HG03460 (cell line): ENCODE measurements at regions not wholly inside any gene's neighbourhood (a gene's known extent, or its start where the extent isn't known, plus 50 kb on each side); places are given as distances from the start of the nearest gene placed in this dataset.
"Not testable (repeated sequence)": the region's sequence is repeated elsewhere in the genome, so short reads cannot be mapped to it uniquely, and the experiment has no call there.

Source experiments
- ATAC-seq: cut with Tn5 transposase; IDR thresholded peaks from one replicate; pipeline ENCODE4 v1.9.1; 2021; ENCODE audit not compliant: unreplicated experiment

- ATAC-seq: no peak
Measured at GRCh38 chr6:15089569-15090144, 156.2 kb upstream of the JARID2 start.

GRCh38 chr6:15090145-15090579 is 155.7 kb upstream of the JARID2 start:
- ATAC-seq: no peak

- ATAC-seq: no peak
Measured at GRCh38 chr6:15090745-15091384, 155.0 kb upstream of the JARID2 start.

GRCh38 chr6:15096894-15097837 is 148.7 kb upstream of the JARID2 start:
- ATAC-seq: no peak

GRCh38 chr6:15101130-15101529 is 144.7 kb upstream of the JARID2 start:
- no peak for ATAC-seq

GRCh38 chr6:15102241-15102640 is 143.6 kb upstream of the JARID2 start:
- no peak for ATAC-seq

GRCh38 chr6:15106958-15107643 is 138.8 kb upstream of the JARID2 start:
- no peak for ATAC-seq

- ATAC-seq: no peak
Measured at GRCh38 chr6:15107644-15108382, 138.1 kb upstream of the JARID2 start.

GRCh38 chr6:15108383-15108715 is 137.5 kb upstream of the JARID2 start:
- ATAC-seq: no peak

GRCh38 chr6:15109338-15110090 is 136.4 kb upstream of the JARID2 start:
- ATAC-seq: no peak

- ATAC-seq: no peak
Measured at GRCh38 chr6:15110726-15111354, 135.0 kb upstream of the JARID2 start.

- ATAC-seq: not testable (repeated sequence)
Measured at GRCh38 chr6:15111576-15111975, 134.3 kb upstream of the JARID2 start.

- no peak for ATAC-seq
Measured at GRCh38 chr6:15113587-15113986, 132.3 kb upstream of the JARID2 start.

GRCh38 chr6:15114061-15114460 is 131.8 kb upstream of the JARID2 start:
- no peak for ATAC-seq

GRCh38 chr6:15116889-15117288 is 129.0 kb upstream of the JARID2 start:
- ATAC-seq: no peak

- ATAC-seq: no peak
Measured at GRCh38 chr6:15121443-15121842, 124.4 kb upstream of the JARID2 start.

- no peak for ATAC-seq
Measured at GRCh38 chr6:15121977-15122550, 123.8 kb upstream of the JARID2 start.

GRCh38 chr6:15129887-15130286 is 116.0 kb upstream of the JARID2 start:
- no peak for ATAC-seq

GRCh38 chr6:15131234-15131633 is 114.6 kb upstream of the JARID2 start:
- no peak for ATAC-seq
